HCT116 (cell line): ENCODE measurements at regions not wholly inside any gene's neighbourhood (a gene's known extent, or its start where the extent isn't known, plus 50 kb on each side); places are given as distances from the start of the nearest gene placed in this dataset.

Experiments
- CEBPB ChIP-seq: IDR thresholded peaks from 2 replicates; pipeline ENCODE4 v1.6.1; 2012; ENCODE audit warnings: low read depth
- CTCF ChIP-seq, 3 experiments: fragments of 200-600 bp in 1 of 3; sonication (generic) in 1 of 3; IDR thresholded peaks in 2 of 3; conservative IDR thresholded peaks in 1 of 3; 2 replicates each; pipeline ENCODE4 v1.5.1; 2012 to 2017; ENCODE audit warnings: low read depth in 2 of 3, low read length in 2 of 3, antibody characterized with exemption in 1 of 3, borderline replicate concordance in 1 of 3, control low read depth in 1 of 3, mild to moderate bottlenecking in 1 of 3, mixed read lengths in 1 of 3, mixed run types in 1 of 3, moderate library complexity in 1 of 3; ENCODE audit not compliant: insufficient read depth in 1 of 3
- EZH2 ChIP-seq: fragments of 200-600 bp; sonication (generic); IDR thresholded peaks from 2 replicates; pipeline ENCODE4 v1.6.1; 2017; ENCODE audit warnings: antibody characterized with exemption, mixed run types
- JUND ChIP-seq: IDR thresholded peaks from 2 replicates; pipeline ENCODE4 v1.6.1; 2012
- MAX ChIP-seq: IDR thresholded peaks from 2 replicates; pipeline ENCODE4 v1.6.1; 2012
- POLR2A ChIP-seq: IDR thresholded peaks from 2 replicates; pipeline ENCODE4 v1.7.0; 2011; ENCODE audit warnings: borderline replicate concordance; ENCODE audit not compliant: insufficient read depth, insufficient read length; ENCODE audit errors: extremely low read depth
- POLR2AphosphoS5 ChIP-seq: IDR thresholded peaks from 2 replicates; pipeline ENCODE4 v1.6.1; 2011; ENCODE audit warnings: mild to moderate bottlenecking, low read depth, low read length, moderate library complexity
- REST ChIP-seq: IDR thresholded peaks from 2 replicates; pipeline ENCODE4 v1.6.1; 2012; ENCODE audit warnings: low read depth
- YY1 ChIP-seq: IDR thresholded peaks from 2 replicates; pipeline ENCODE4 v1.6.1; 2011; ENCODE audit warnings: low read length, low read depth, moderate library complexity, mild to moderate bottlenecking; ENCODE audit not compliant: insufficient replicate concordance; ENCODE audit errors: extremely low read depth

DNA sequence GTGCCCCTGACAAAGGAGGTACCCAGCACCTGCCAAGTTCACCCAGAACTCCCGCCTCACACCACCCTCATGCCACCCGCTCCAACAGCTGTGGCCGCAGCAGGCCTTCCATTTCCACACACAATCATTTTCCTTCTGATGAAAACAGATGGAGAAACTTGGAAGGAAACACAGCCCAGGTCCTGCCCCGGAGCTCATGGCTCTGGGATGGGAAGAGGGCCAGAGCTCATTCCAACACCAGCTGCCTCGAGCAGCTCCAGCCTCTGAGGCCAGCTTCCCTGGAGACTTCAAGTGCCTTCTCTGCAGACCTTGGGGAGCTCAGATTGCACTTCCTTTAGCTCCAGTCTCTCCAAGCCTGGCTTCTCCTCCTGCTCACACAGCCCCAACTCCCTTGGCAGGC, 55.1 kb upstream of the CMKLR1 start:
- TF ChIP-seq CTCF (IDR thresholded peaks at IDR 0.05 in 2 of 3, conservative IDR thresholded peaks at IDR 0.05 in 1 of 3; ENCODE audit: borderline replicate concordance in 1 of 3, insufficient read depth in 1 of 3, low read depth in 2 of 3, low read length in 2 of 3) (no peak), REST (no peak), POLR2A (no peak), MAX (no peak), EZH2 (no peak), POLR2AphosphoS5 (no peak), YY1 (no peak), CEBPB (no peak), JUND (no peak)
